Neural progenitor cell (in vitro differentiated cells): ENCODE measurements at regions not wholly inside any gene's neighbourhood (a gene's known extent, or its start where the extent isn't known, plus 50 kb on each side); places are given as distances from the start of the nearest gene placed in this dataset.

Experiments used
- DNase-seq: peaks from one replicate; pipeline ENCODE4 v3.0.0-alpha.2; 2016; ENCODE audit warnings: low spot score
- H2AFZ ChIP-seq: fragments of 200-600 bp; sonication (generic); replicated peaks from 2 replicates; pipeline ENCODE4 v1.6.1; 2016; ENCODE audit warnings: antibody characterized with exemption
- H3F3A ChIP-seq: fragments of 200-600 bp; sonication (generic); 2 replicates; pipeline ENCODE4 v1.6.1; 2016; ENCODE audit warnings: antibody characterized with exemption, low read depth
- H3K27ac ChIP-seq: fragments of 200-600 bp; sonication (generic); 2 replicates; pipeline ENCODE4 v1.5.1; 2016; ENCODE audit warnings: mild to moderate bottlenecking
- H3K27me3 ChIP-seq: fragments of 200-600 bp; sonication (generic); 2 replicates; pipeline ENCODE4 v1.6.1; 2016; ENCODE audit warnings: mild to moderate bottlenecking, moderate library complexity
- H3K36me3 ChIP-seq: fragments of 200-600 bp; sonication (generic); 2 replicates; pipeline ENCODE4 v1.5.1; 2016
- H3K4me1 ChIP-seq: fragments of 200-600 bp; sonication (generic); 2 replicates; pipeline ENCODE4 v1.6.1; 2016; ENCODE audit warnings: mixed run types
- H3K4me2 ChIP-seq: fragments of 200-600 bp; sonication (generic); 2 replicates; pipeline ENCODE4 v1.6.1; 2016
- H3K4me3 ChIP-seq: fragments of 200-600 bp; sonication (generic); 2 replicates; pipeline ENCODE4 v1.5.1; 2016
- H3K79me2 ChIP-seq: fragments of 200-600 bp; sonication (generic); 2 replicates; pipeline ENCODE4 v1.6.1; 2016; ENCODE audit warnings: low read depth
- H3K9ac ChIP-seq: fragments of 200-600 bp; sonication (generic); 2 replicates; pipeline ENCODE4 v1.6.1; 2016
- H3K9me3 ChIP-seq: fragments of 200-600 bp; sonication (generic); 2 replicates; pipeline ENCODE4 v1.5.1; 2016; ENCODE audit warnings: low read depth
- H4K20me1 ChIP-seq: fragments of 200-600 bp; sonication (generic); 2 replicates; pipeline ENCODE4 v1.6.1; 2016; ENCODE audit warnings: low read depth
- H3K27ac Mint-ChIP-seq: 3 replicates; pipeline ENCODE4 v1.8.0; 2021; ENCODE audit warnings: mixed read lengths
- H3K27me3 Mint-ChIP-seq: 2 replicates; pipeline ENCODE4 v1.8.0; 2022; ENCODE audit warnings: low read depth, mild to moderate bottlenecking, inconsistent platforms, moderate library complexity, mixed read lengths; ENCODE audit not compliant: insufficient read depth
- H3K36me3 Mint-ChIP-seq: 3 replicates; pipeline ENCODE4 v1.8.0; 2021; ENCODE audit warnings: mixed read lengths
- H3K4me1 Mint-ChIP-seq: 3 replicates; pipeline ENCODE4 v1.8.0; 2021; ENCODE audit warnings: mixed read lengths
- H3K4me3 Mint-ChIP-seq: 3 replicates; pipeline ENCODE4 v1.8.0; 2021; ENCODE audit warnings: mild to moderate bottlenecking, moderate library complexity, mixed read lengths
- H3K9me3 Mint-ChIP-seq: 3 replicates; pipeline ENCODE4 v1.8.0; 2020; ENCODE audit warnings: mixed read lengths
- CTCF ChIP-seq: fragments of 200-600 bp; sonication (generic); IDR thresholded peaks from 2 replicates; pipeline ENCODE4 v1.5.1; 2017; ENCODE audit warnings: antibody characterized with exemption, mild to moderate bottlenecking
- EZH2 ChIP-seq: fragments of 200-600 bp; sonication (generic); IDR thresholded peaks from 2 replicates; pipeline ENCODE4 v1.6.1; 2017; ENCODE audit warnings: antibody characterized with exemption, mild to moderate bottlenecking, moderate library complexity
- EZH2phosphoT487 ChIP-seq: fragments of 200-600 bp; sonication (generic); IDR thresholded peaks from 2 replicates; pipeline ENCODE4 v1.6.1; 2017; ENCODE audit warnings: antibody characterized with exemption

GRCh38 chrX:42023122-42023521 is 99.8 kb upstream of the CASK start:
- no peaks in the 10 kb centered on the region for H3K4me1 ChIP-seq
- H3K9me3 Mint-ChIP-seq, result peaks cover 7% of the 10 kb centered on the region
- H3K4me3 ChIP-seq, result no peak overlapping the region
- no peaks in the 10 kb centered on the region for H3K36me3 Mint-ChIP-seq
- H4K20me1 ChIP-seq, result no peaks in the 10 kb centered on the region
- H3K27ac ChIP-seq, result no peak overlapping the region
- H3K27me3 Mint-ChIP-seq, result no peaks in the 10 kb centered on the region
- no peak overlapping the region for H2AFZ ChIP-seq
- TF ChIP-seq EZH2phosphoT487 (no peak), EZH2 (no peak)
- no peak overlapping the region for H3K27ac Mint-ChIP-seq
- no peaks in the 10 kb centered on the region for H3K79me2 ChIP-seq
- no peak overlapping the region for H3K4me3 Mint-ChIP-seq
- no peak overlapping the region for H3K9ac ChIP-seq
- no peak for DNase-seq
- H3K9me3 ChIP-seq, result no peaks in the 10 kb centered on the region
- no peaks in the 10 kb centered on the region for H3K27me3 ChIP-seq
- no peaks in the 10 kb centered on the region for H3K36me3 ChIP-seq
- no peaks in the 10 kb centered on the region for H3K4me1 Mint-ChIP-seq
- H3F3A ChIP-seq, result no peaks in the 10 kb centered on the region
- no peak overlapping the region for H3K4me2 ChIP-seq

GRCh38 chrX:42022158-42022557 is 98.8 kb upstream of the CASK start:
- Histone ChIP-seq H3F3A (no peaks in the 10 kb centered on the region), H4K20me1 (no peaks in the 10 kb centered on the region), H3K36me3 (no peaks in the 10 kb centered on the region), H2AFZ (no peak overlapping the region), H3K4me1 (no peaks in the 10 kb centered on the region), H3K27me3 (no peaks in the 10 kb centered on the region), H3K9ac (no peak overlapping the region), H3K9me3 (no peaks in the 10 kb centered on the region), H3K4me3 (no peak overlapping the region), H3K27ac (no peak overlapping the region), H3K79me2 (no peaks in the 10 kb centered on the region), H3K4me2 (no peak overlapping the region)
- no peaks in the 10 kb centered on the region for H3K36me3 Mint-ChIP-seq
- no peaks in the 10 kb centered on the region for H3K4me1 Mint-ChIP-seq
- DNase-seq, result no peak
- H3K4me3 Mint-ChIP-seq, result no peak overlapping the region
- H3K27ac Mint-ChIP-seq, result no peak overlapping the region
- H3K9me3 Mint-ChIP-seq, result peaks cover 7% of the 10 kb centered on the region
- H3K27me3 Mint-ChIP-seq, result no peaks in the 10 kb centered on the region
- TF ChIP-seq CTCF (no peak), EZH2phosphoT487 (no peak), EZH2 (no peak)

- Histone ChIP-seq H4K20me1 (no peaks in the 10 kb centered on the region), H3K27me3 (no peaks in the 10 kb centered on the region), H3K79me2 (no peaks in the 10 kb centered on the region), H3K4me2 (no peak overlapping the region), H2AFZ (no peak overlapping the region), H3K36me3 (no peaks in the 10 kb centered on the region), H3K9ac (no peak overlapping the region), H3K9me3 (no peaks in the 10 kb centered on the region), H3K4me3 (no peak overlapping the region), H3K4me1 (no peaks in the 10 kb centered on the region), H3K27ac (no peak overlapping the region), H3F3A (no peaks in the 10 kb centered on the region)
- Mint-ChIP-seq H3K4me1 (no peaks in the 10 kb centered on the region), H3K36me3 (no peaks in the 10 kb centered on the region), H3K4me3 (no peak overlapping the region), H3K27me3 (no peaks in the 10 kb centered on the region), H3K9me3 (peaks cover 7% of the 10 kb centered on the region), H3K27ac (no peak overlapping the region)
- TF ChIP-seq EZH2 (no peak), CTCF (no peak), EZH2phosphoT487 (no peak)
- no peak for DNase-seq
These were observed 97.7 kb upstream of the CASK start for GRCh38 chrX:42021058-42021457.

- Mint-ChIP-seq H3K4me3 (no peak overlapping the region), H3K36me3 (no peaks in the 10 kb centered on the region), H3K27ac (no peak overlapping the region), H3K4me1 (no peaks in the 10 kb centered on the region), H3K27me3 (no peaks in the 10 kb centered on the region), H3K9me3 (peaks cover 7% of the 10 kb centered on the region)
- no peaks in the 10 kb centered on the region for H3F3A ChIP-seq
- H3K27me3 ChIP-seq, result no peaks in the 10 kb centered on the region
- no peaks in the 10 kb centered on the region for H3K79me2 ChIP-seq
- DNase-seq, result no peak
- H3K4me1 ChIP-seq, result no peaks in the 10 kb centered on the region
- no peak overlapping the region for H3K4me2 ChIP-seq
- TF ChIP-seq CTCF (no peak), EZH2 (no peak), EZH2phosphoT487 (no peak)
- no peak overlapping the region for H3K9ac ChIP-seq
- no peak overlapping the region for H2AFZ ChIP-seq
- no peak overlapping the region for H3K4me3 ChIP-seq
- H3K36me3 ChIP-seq, result no peaks in the 10 kb centered on the region
- no peaks in the 10 kb centered on the region for H3K9me3 ChIP-seq
- no peak overlapping the region for H3K27ac ChIP-seq
- no peaks in the 10 kb centered on the region for H4K20me1 ChIP-seq
These were observed 96.9 kb upstream of the CASK start for GRCh38 chrX:42020225-42020624.
